CD4-positive, alpha-beta T cell treated with Interleukin-4 for 1 hour (primary cell): ENCODE measurements at regions not wholly inside any gene's neighbourhood (a gene's known extent, or its start where the extent isn't known, plus 50 kb on each side); places are given as distances from the start of the nearest gene placed in this dataset.

Source experiments
- DNase-seq, 2 donors: peaks; one replicate each; pipeline ENCODE4 v3.0.0-alpha.2; 2020 to 2022

DNA sequence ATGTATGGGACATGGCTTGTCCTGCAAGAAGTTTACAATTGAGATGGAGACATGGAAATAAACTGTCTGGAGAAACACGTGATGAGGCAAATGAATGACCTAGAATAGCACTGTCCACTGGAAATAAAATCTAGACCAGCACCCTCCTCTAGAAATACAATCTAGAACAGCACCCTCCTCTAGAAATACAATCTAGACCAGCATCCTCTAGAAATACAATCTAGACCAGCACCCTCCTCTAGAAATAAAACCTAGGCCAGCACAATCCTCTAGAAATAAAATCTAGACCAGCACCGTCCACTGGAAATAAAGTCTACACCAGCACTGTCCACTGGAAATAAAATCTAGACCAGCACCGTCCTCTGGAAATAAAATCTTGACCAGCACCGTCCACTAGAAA, 69.2 kb upstream of the RFLNA start:
- no peak for DNase-seq

DNA sequence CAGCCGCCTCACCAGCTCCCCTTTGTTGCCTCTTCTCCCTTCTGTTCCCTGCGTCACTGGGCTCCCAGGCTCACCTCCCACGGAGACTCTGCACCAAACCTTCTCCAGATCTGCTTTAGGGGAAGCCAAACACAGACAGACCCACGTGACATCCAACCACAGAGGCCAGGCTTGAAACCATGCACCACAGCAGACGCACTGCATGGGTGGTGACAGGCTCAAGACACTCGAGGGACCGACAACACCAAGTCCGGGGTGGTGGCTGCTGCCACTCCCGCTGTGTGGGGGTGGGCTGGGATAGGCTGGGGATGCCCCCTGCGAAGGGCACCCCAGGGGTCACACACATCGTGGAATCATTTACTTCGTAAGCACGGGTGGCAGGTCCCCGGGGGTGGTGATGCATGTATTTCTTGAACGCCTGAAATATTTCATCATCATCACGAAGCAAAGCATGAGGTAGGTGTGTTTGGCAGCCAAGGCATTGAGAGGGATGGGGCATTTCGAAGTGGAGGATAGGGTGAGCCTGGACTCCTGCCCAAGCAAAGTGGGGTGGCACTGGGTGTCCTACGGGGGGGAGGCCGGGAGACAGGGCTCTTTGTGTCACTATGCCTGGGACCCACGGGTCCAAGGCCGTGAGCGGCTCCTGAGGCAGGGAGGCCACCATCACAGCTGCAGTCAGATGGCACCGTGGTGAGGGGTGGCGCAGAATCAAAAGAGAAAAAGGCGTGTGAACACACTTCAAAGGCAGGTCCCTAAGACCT, 66.8 kb upstream of the RFLNA start:
- no peak for DNase-seq

DNA sequence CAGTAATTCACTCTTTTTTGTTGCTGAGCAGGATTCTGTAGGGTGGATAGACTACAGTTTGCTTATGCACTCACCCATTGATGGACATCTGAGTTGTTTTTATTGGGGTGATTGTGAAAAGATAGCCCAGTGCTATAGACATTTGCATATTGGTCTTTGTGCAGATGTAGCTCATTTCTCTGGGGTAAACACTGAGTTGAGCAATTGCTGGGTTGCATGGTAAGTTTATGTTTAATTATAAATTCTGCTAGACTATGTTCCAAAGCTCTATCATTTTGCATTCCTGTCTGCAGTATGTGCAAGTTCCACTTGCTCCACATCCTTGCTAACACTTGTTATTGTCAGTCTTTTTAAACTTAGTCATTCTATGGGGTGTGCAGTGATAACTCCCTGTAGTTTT, 65.4 kb upstream of the RFLNA start:
- no peak for DNase-seq

DNA sequence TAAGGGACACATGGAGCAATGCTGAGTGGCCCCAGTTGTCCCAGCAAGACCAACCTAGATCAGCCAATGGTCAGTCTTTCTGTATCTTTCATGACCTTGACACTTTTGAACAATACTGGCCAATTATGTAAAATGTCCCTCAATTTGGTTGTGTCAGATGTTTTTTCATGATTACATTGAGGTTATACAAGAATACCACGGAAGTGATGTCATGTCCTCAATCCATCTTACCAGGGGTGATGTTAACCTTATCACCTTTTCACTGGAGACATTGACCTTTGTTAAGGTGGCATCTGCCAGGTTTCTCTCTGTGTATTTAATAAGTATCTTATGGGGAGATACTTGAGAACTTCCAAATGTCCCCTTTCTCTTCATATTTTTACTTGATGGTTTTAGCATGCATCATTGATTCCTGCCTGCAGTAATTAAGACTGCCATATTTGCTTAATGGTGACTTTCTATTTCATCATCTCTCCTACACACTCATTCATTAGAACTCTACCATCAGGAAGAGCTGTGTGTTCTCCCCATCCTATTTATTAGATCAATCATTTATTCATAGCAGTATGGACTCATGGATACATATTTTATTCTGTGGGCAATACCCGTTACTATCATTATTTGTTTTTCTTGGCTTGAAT, 64.7 kb upstream of the RFLNA start:
- no peak for DNase-seq

DNA sequence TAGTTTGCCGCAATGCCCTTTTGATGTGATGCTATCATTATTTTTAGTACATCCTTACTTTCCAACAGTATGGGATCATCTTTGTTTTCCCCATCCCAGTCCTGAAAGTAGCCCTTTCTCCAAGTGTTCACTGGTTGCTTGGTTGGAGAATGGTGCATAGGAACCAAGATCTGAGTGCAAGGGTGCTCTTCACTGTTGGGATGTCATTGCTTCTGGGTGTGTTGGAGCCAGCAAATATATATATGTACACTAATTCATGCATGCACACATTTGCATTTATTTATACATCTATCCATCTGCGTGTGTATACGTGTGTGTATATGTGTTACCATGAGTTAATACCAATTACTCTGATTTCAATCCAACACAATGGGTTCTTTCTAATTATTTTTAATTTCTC, 64.1 kb upstream of the RFLNA start:
- no peak for DNase-seq

DNA sequence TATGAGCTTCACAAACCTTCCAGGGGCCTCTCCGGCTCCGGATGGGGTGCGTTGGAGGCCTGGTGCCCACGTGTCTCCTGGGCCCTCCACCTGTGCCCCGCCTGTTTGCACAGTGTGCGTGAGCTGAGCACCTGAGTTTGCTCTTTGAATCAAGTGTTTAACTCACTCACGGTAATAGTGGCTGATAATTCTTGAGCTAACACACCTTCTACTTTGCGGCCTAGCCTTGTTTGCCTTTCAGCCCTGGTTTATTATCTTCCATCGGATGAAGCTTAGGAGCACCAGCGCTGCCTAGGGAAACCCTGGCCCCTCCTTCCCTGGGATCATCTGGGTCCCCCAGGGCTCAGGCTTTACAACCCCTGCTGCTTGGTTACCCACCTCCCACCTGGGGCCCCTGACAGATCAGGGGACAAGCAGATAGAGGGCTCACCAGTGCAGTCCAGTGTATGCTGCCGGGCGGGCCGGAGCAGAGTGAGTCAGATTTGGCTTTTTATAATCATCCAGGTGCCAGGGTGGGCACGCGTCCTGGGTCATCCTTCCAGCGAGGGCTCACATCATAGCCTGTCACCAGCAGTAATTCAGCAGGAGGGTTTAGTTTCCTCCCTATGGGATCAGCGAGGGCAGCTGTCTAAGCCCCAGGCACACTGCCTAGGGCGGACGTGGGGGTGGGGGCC, 62.8 kb upstream of the RFLNA start:
- DNase-seq = no peak

DNA sequence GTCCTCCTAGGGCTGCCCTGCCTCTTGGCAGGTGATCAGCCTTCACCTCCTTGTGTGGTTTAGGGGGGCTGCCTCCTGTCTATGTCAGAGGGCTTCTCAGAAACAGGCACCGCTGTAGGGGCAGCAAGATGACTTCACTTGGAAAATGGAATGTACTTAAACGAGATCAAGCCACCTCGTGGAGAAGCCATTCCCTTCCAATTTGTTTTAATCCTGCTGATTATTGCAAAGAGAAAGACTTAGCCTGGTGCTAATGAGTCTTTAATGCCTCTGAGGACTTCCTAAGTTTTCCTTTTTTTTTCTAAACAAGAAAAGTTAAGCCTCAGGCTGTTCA, 62.3 kb upstream of the RFLNA start:
- DNase-seq = no peak

DNA sequence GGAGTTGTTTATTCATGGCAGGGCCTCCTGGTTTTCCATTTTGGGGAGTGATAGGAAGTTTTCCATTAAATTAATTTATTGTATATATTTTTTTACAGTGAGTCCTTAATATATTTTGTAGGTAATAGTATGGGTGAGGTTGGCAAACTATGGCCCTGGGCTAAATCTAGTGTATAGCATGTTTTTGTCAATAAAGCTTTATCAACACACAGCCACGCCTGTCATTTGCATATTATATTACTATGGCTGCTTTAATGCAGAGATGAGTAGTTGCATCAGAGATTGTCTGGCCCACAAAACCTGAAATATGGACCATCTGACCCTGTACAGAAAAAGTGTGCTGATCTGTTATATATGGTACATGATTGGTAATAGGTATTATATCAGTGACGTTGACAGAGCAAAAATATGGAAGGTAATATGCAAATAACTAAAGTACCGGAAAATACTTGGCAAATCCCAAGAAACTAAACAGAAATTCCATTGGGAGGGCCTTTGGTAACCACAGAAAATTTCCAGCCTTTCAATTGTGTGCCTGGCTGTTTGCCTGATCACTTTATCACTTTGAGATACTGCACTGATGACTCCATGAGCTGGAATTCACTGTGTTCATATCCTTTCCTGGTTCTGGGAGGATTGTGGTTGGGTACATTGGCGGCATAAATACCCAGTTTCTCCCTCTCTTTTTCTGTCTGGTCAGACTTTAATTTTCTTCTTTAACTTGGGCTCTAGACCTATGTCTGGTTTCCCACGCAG, 61.7 kb upstream of the RFLNA start:
- no peak for DNase-seq

DNA sequence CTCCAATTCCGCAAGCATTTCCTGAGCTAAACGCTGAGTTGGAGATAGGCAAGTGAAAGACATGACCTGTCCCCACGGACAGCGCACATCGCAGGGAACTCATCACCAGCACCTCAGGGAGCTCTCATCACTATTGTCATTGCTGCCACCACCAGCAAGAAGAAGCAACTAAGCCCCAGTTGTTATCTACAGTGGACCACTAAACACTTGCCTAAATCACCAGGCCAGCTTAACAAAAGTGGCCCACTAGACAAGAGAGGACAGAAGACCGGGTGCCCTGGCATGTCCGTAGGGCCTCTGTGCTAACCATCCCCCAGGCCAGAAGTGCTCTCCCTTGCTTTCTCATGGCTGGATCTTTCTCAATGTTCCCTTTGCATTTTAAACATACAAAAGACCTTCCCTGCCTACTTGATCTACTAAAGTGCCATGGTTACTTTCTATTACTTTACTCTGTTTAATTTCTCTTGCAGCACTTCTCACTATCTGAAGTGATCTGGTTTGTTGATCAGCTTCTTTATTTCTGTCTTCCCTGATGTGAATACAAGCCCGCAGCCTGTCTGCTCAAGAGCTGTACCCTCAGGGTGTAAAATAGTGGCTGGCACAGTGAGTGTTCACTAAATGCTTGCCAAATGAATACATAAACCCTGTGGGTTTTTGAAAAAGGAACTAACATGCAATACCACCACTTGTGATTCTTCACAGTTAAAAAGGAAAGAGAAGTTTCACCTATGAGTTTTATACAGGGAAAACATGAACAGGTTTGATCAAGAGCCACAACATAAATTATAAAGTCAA, 60.9 kb upstream of the RFLNA start:
- DNase-seq = no peak

DNA sequence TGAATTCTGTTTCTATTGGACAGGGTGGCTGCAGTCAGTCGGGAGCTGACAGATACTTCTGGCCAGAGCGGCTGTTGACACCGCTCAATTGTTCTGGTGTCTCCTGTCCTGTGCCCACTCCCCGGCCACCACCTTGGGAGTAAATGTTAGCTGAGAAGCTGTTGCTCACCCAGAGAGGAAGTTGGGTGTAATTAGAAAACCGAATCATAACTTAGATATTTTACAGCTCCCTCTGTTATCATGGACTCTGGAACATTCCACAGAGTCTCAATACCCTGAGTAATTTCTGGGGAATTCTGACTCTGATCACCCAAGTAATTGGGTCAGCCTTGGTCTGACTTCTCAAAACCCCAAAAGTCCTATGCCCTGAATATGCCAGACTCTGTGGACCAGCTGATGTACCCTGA, 58.3 kb upstream of the RFLNA start:
- DNase-seq = no peak

DNA sequence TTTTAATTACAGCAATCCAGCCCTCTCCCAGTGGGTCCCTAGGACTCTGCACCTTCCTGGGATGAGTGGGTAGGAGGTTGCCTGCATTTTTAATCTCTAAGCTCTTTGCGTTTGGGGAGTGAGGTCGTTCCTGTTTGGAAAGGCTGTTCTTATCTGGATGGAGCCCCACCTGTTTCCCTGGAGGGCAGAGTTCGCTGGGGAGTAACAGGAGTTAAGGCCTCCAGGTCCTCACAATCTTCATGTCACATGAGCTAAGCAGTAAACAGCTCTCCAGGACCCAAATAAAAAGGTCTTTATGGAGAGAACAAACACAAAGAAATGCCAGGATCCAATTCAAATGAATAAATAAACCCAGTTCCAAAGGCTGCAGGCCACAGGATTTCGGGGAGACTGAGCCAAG, 56.0 kb upstream of the RFLNA start:
- no peak for DNase-seq

DNA sequence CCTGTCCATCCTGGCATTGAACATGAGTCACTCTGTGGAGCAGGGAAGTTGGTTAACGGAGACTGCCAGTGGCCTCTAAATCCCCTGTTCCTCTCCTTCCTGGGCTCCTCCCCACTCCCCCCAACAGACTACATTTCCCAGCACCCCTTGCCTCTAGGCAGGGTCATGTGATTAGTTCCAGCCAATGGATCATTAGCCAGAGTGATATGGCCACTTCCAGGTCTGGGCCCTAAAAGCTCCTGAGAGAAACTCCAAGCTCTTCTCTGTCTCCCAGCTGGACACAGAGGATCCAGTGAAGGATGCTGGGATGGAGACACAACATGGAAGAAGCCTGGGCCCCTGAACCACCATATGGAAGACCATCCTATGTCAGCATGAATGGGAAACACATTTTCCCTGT, 54.4 kb upstream of the RFLNA start:
- no peak for DNase-seq

DNA sequence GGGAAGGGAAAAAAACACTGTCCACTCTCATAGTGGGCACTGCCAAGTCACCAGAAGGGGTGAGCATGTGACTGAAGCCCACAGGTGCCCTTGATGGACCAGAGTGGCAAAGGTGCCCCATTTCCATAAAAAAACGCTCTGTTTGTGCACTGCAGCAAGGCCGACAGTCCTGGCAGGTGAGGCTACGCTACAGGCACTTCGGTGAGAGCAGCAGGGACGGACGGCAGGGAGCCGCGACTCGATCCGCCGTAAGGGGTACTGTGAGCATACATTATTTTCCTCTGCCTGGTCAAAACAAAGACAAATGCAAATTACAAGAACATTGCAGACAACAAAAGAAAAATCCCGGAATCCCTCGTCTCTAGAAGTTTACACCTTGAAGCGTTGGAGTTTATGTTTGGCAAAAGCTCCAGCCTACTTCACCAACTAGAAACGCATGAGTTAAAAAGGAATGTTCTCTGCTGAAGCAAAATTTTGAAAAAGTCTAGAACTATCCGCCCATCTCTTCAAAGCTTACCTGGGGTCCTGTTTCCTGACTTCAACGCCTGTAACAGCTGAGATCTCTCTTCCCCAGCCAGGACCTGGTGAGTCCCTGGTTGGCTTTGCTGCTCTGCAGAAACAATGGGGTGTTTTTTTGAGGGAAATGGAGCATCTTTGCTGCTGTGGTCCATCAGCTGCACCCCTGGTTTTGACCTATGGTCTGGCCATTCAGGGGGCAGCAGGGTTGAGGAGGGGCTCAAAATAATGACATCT, 52.9 kb upstream of the RFLNA start:
- DNase-seq = no peak

DNA sequence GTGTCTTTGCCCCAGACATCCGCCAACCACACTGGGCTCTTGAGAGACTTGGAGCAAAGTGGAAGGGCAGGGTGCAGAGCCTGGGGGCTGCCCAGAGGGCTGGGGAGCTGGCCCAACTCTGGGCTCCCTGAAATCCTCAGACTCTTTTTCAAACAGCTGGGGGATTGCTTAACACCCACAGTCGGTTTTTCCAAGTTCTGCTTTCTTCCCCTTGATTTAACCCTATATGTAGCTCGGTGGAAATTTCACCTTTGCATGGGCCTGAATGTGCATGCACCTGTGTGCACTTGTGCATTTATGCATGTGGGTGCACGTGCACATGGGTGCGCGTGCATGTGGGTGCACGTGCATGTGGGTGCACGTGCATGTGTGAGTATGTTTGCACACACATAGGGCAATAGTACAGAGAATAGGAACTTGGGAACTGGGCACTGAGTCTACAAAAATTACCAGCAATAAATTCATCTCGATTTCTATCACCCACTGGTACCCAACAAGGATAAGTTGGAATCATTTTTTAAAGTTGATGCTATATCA, 52.3 kb upstream of the RFLNA start:
- no peak for DNase-seq

DNA sequence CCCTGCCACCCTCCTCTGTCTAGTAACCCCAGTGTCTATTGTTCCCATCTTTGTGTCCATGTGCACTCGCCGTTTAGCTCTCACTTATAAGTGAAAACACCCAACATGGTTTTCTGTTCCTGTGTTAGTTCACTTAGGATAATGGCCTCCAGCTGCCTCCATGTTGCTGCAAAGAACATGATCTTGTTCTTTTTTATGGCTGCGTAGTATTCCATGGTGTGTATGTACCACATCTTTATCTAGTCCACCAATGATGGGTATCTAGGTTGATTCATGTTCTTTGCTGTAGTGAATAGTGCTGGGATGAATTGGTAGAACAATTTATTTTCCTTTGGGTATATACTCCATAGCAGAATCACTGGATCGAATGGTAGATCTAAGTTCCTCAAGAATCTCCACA, 51.0 kb upstream of the RFLNA start:
- no peak for DNase-seq
